OCI-LY1 (cell line): ENCODE measurements at regions not wholly inside any gene's neighbourhood (a gene's known extent, or its start where the extent isn't known, plus 50 kb on each side); places are given as distances from the start of the nearest gene placed in this dataset.

Experiments used
- H2AFZ ChIP-seq: fragments of 200-600 bp; sonication (generic), shearing (Covaris generic); 2 replicates; pipeline ENCODE4 v1.6.0; 2014; ENCODE audit warnings: antibody characterized with exemption, mild to moderate bottlenecking, low read length
- H3F3A ChIP-seq: fragments of 200-600 bp; sonication (generic), shearing (Covaris generic); 2 replicates; pipeline ENCODE4 v1.6.0; 2014; ENCODE audit warnings: mild to moderate bottlenecking, antibody characterized with exemption, low read length, moderate library complexity; ENCODE audit not compliant: insufficient read depth
- H3K27ac ChIP-seq: fragments of 200-600 bp; sonication (generic); 2 replicates; pipeline ENCODE4 v1.5.1; 2014; ENCODE audit warnings: low read length, mixed run types, mild to moderate bottlenecking, low read depth; ENCODE audit not compliant: poor library complexity, severe bottlenecking
- H3K27me3 ChIP-seq: fragments of 200-600 bp; sonication (generic); 2 replicates; pipeline ENCODE4 v1.6.0; 2014; ENCODE audit warnings: antibody characterized with exemption, mild to moderate bottlenecking, low read length, moderate library complexity; ENCODE audit not compliant: insufficient read depth
- H3K36me3 ChIP-seq: fragments of 200-600 bp; sonication (generic); 2 replicates; pipeline ENCODE4 v1.6.1; 2014; ENCODE audit warnings: mild to moderate bottlenecking, antibody characterized with exemption, low read length, moderate library complexity, mixed read lengths; ENCODE audit not compliant: insufficient read depth
- H3K4me1 ChIP-seq: fragments of 200-600 bp; sonication (generic); 2 replicates; pipeline ENCODE4 v1.5.1; 2014; ENCODE audit warnings: mild to moderate bottlenecking, low read length, moderate library complexity; ENCODE audit not compliant: insufficient read depth, severe bottlenecking
- H3K4me2 ChIP-seq: fragments of 200-600 bp; sonication (generic), shearing (Covaris generic); 2 replicates; pipeline ENCODE4 v1.6.1; 2014; ENCODE audit warnings: low read length
- H3K4me3 ChIP-seq: fragments of 200-600 bp; sonication (generic); 2 replicates; pipeline ENCODE4 v1.5.1; 2014; ENCODE audit warnings: low read length, low read depth, mild to moderate bottlenecking, mixed read lengths; ENCODE audit not compliant: poor library complexity, severe bottlenecking
- H3K79me2 ChIP-seq: fragments of 200-600 bp; shearing (Covaris generic); 2 replicates; pipeline ENCODE4 v1.6.1; 2016; ENCODE audit warnings: mixed run types, low read length, mixed read lengths; ENCODE audit not compliant: insufficient read depth
- H3K9ac ChIP-seq: fragments of 200-600 bp; sonication (generic), shearing (Covaris generic); 2 replicates; pipeline ENCODE4 v1.6.1; 2014; ENCODE audit warnings: mild to moderate bottlenecking, low read length, mixed read lengths
- H3K9me2 ChIP-seq: fragments of 200-600 bp; sonication (generic), shearing (Covaris generic); 2 replicates; pipeline ENCODE4 v1.6.1; 2014; ENCODE audit warnings: low read depth, mild to moderate bottlenecking, low read length, mixed read lengths
- H3K9me3 ChIP-seq: fragments of 200-600 bp; shearing (Covaris generic); 2 replicates; pipeline ENCODE4 v1.6.1; 2014; ENCODE audit warnings: low read length, mixed read lengths
- H4K20me1 ChIP-seq: fragments of 200-600 bp; sonication (generic), shearing (Covaris generic); 2 replicates; pipeline ENCODE4 v1.6.0; 2016; ENCODE audit warnings: mild to moderate bottlenecking, low read length; ENCODE audit not compliant: insufficient read depth
- CTCF ChIP-seq: fragments of 200-600 bp; sonication (generic), shearing (Covaris generic); IDR thresholded peaks from 2 replicates; pipeline ENCODE4 v1.5.1; 2017; ENCODE audit warnings: mild to moderate bottlenecking, antibody characterized with exemption, low read length, moderate library complexity, mixed read lengths
- EZH2 ChIP-seq: fragments of 200-600 bp; sonication (generic), shearing (Covaris generic); IDR thresholded peaks from 2 replicates; pipeline ENCODE4 v1.8.0; 2017; ENCODE audit warnings: borderline replicate concordance, mixed run types, mild to moderate bottlenecking, antibody characterized with exemption, low read length, moderate library complexity, mixed read lengths

GRCh38 chr18:72128649-72129048 lies 415.5 kb downstream of the CBLN2 start:
- Histone ChIP-seq H3K79me2 (no peaks in the 10 kb centered on the region), H3K27ac (no peak overlapping the region), H3K9me3 (no peaks in the 10 kb centered on the region), H3K4me2 (no peak overlapping the region), H3F3A (no peaks in the 10 kb centered on the region), H3K4me1 (no peaks in the 10 kb centered on the region), H4K20me1 (no peaks in the 10 kb centered on the region), H2AFZ (no peak overlapping the region), H3K36me3 (no peaks in the 10 kb centered on the region), H3K27me3 (no peaks in the 10 kb centered on the region), H3K9ac (no peak overlapping the region), H3K9me2 (no peaks in the 10 kb centered on the region), H3K4me3 (no peak overlapping the region)
- no peak for TF ChIP-seq EZH2
- no peak for TF ChIP-seq CTCF

GRCh38 chr18:72122103-72122502 lies 422.0 kb downstream of the CBLN2 start:
- Histone ChIP-seq H3K4me3 (no peak overlapping the region), H3K27me3 (no peaks in the 10 kb centered on the region), H4K20me1 (no peaks in the 10 kb centered on the region), H3K9me2 (no peaks in the 10 kb centered on the region), H3K9me3 (no peaks in the 10 kb centered on the region), H3K4me2 (no peak overlapping the region), H3K36me3 (no peaks in the 10 kb centered on the region), H3K79me2 (no peaks in the 10 kb centered on the region), H3F3A (no peaks in the 10 kb centered on the region), H3K9ac (no peak overlapping the region), H3K27ac (no peak overlapping the region), H2AFZ (no peak overlapping the region), H3K4me1 (no peaks in the 10 kb centered on the region)
- TF ChIP-seq EZH2 (no peak), CTCF (no peak)

- Histone ChIP-seq H3K4me1 (no peaks in the 10 kb centered on the region), H4K20me1 (no peaks in the 10 kb centered on the region), H2AFZ (no peak overlapping the region), H3K4me3 (no peak overlapping the region), H3K36me3 (no peaks in the 10 kb centered on the region), H3K79me2 (no peaks in the 10 kb centered on the region), H3K4me2 (no peak overlapping the region), H3F3A (no peaks in the 10 kb centered on the region), H3K9me2 (no peaks in the 10 kb centered on the region), H3K27ac (no peak overlapping the region), H3K27me3 (no peaks in the 10 kb centered on the region), H3K9ac (no peak overlapping the region), H3K9me3 (no peaks in the 10 kb centered on the region)
- TF ChIP-seq CTCF = no peak
Measured at GRCh38 chr18:72119082-72119481, 425.1 kb downstream of the CBLN2 start.
